HG03439 (cell line): ENCODE measurements at regions not wholly inside any gene's neighbourhood (a gene's known extent, or its start where the extent isn't known, plus 50 kb on each side); places are given as distances from the start of the nearest gene placed in this dataset.
"Not testable (repeated sequence)": the region's sequence is repeated elsewhere in the genome, so short reads cannot be mapped to it uniquely, and the experiment has no call there.

Experiments used
- ATAC-seq: cut with Tn5 transposase; IDR thresholded peaks from one replicate; pipeline ENCODE4 v1.9.1; 2021; ENCODE audit warnings: mild to moderate bottlenecking, moderate library complexity; ENCODE audit not compliant: unreplicated experiment

GRCh38 chr1:200254602-200255001 lies 155.2 kb downstream of the ZNF281 start:
- ATAC-seq: not testable (repeated sequence)

GRCh38 chr1:200253774-200254495 lies 155.9 kb downstream of the ZNF281 start:
- ATAC-seq: no peak

- ATAC-seq: no peak
Observed at GRCh38 chr1:200252531-200252930, 157.3 kb downstream of the ZNF281 start.

- ATAC-seq: no peak
Observed at GRCh38 chr1:200250469-200250868, 159.4 kb downstream of the ZNF281 start.

GRCh38 chr1:200248541-200248940 lies 161.3 kb downstream of the ZNF281 start:
- no peak for ATAC-seq

- no peak for ATAC-seq
Observed at GRCh38 chr1:200247518-200247917, 162.3 kb downstream of the ZNF281 start.

- ATAC-seq: no peak
Observed at GRCh38 chr1:200245473-200245872, 164.4 kb downstream of the ZNF281 start.

- ATAC-seq: no peak
Observed at GRCh38 chr1:200243042-200243437, 166.8 kb downstream of the ZNF281 start.

- no peak for ATAC-seq
Observed at GRCh38 chr1:200242110-200243041, 167.5 kb downstream of the ZNF281 start.

- no peak for ATAC-seq
Observed at GRCh38 chr1:200240656-200241055, 169.2 kb downstream of the ZNF281 start.

GRCh38 chr1:200238311-200238710 lies 171.5 kb downstream of the ZNF281 start:
- no peak for ATAC-seq

- no peak for ATAC-seq
Observed at GRCh38 chr1:200237066-200237465, 172.8 kb downstream of the ZNF281 start.

GRCh38 chr1:200234938-200235337 lies 174.9 kb downstream of the ZNF281 start:
- no peak for ATAC-seq

- no peak for ATAC-seq
Observed at GRCh38 chr1:200233393-200233792, 176.4 kb downstream of the ZNF281 start.

- no peak for ATAC-seq
Observed at GRCh38 chr1:200231787-200232231, 178.0 kb downstream of the ZNF281 start.

GRCh38 chr1:200230671-200231070 lies 179.2 kb downstream of the ZNF281 start:
- ATAC-seq: no peak

GRCh38 chr1:200228486-200228885 lies 181.3 kb downstream of the ZNF281 start:
- no peak for ATAC-seq

- ATAC-seq: no peak
Observed at GRCh38 chr1:200228081-200228480, 181.8 kb downstream of the ZNF281 start.
